ENCODE measurements at regions not wholly inside any gene's neighbourhood (a gene's known extent, or its start where the extent isn't known, plus 50 kb on each side); places are given as distances from the start of the nearest gene placed in this dataset.

GRCh38 chr6:126909493-126909892 lies 209.0 kb upstream of the RSPO3 start:
- TF ChIP-seq POLR2A (IDR thresholded peaks at IDR 0.05) = no peak
- TF ChIP-seq, protein P1, sequence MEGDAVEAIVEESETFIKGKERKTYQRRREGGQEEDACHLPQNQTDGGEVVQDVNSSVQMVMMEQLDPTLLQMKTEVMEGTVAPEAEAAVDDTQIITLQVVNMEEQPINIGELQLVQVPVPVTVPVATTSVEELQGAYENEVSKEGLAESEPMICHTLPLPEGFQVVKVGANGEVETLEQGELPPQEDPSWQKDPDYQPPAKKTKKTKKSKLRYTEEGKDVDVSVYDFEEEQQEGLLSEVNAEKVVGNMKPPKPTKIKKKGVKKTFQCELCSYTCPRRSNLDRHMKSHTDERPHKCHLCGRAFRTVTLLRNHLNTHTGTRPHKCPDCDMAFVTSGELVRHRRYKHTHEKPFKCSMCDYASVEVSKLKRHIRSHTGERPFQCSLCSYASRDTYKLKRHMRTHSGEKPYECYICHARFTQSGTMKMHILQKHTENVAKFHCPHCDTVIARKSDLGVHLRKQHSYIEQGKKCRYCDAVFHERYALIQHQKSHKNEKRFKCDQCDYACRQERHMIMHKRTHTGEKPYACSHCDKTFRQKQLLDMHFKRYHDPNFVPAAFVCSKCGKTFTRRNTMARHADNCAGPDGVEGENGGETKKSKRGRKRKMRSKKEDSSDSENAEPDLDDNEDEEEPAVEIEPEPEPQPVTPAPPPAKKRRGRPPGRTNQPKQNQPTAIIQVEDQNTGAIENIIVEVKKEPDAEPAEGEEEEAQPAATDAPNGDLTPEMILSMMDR (IDR thresholded peaks at IDR 0.05) = no peak
- Histone ChIP-seq H3K9me3 (no peaks in the 10 kb centered on the region), H3K27ac (no peak overlapping the region), H3K4me3 (no peak overlapping the region), H3K4me1 (no peaks in the 10 kb centered on the region), H3K27me3 (no peaks in the 10 kb centered on the region), H3K36me3 (replicated peaks in 1 of 2; ENCODE audit: insufficient read depth in 1 of 2, low read depth in 2 of 2) (no peaks in the 10 kb centered on the region)
- ATAC-seq (no peak), DNase-seq (no peak)
- 42 to 47% methylated on average over 3 of the region's 3 CpGs for WGBS, 2 donors
- intact Hi-C loops (cut with DNase I) = no loop called here

GRCh38 chr6:126913651-126914050 lies 204.8 kb upstream of the RSPO3 start:
- TF ChIP-seq, protein P1 (IDR thresholded peaks at IDR 0.05) = no peak
- TF ChIP-seq POLR2A (IDR thresholded peaks at IDR 0.05) = no peak
- H3K36me3 ChIP-seq (replicated peaks in 1 of 2; ENCODE audit: insufficient read depth in 1 of 2, low read depth in 2 of 2) = no peaks in the 10 kb centered on the region
- no peaks in the 10 kb centered on the region for H3K9me3 ChIP-seq
- no peaks in the 10 kb centered on the region for H3K27me3 ChIP-seq
- intact Hi-C loops (cut with DNase I) = no loop called here
- no peak for DNase-seq
- ATAC-seq = no peak
- no peak overlapping the region for H3K4me3 ChIP-seq
- H3K27ac ChIP-seq = no peak overlapping the region
- 13 to 32% methylated on average over 1 of the region's 1 CpG for WGBS, 2 donors
- H3K4me1 ChIP-seq = no peaks in the 10 kb centered on the region

DNA sequence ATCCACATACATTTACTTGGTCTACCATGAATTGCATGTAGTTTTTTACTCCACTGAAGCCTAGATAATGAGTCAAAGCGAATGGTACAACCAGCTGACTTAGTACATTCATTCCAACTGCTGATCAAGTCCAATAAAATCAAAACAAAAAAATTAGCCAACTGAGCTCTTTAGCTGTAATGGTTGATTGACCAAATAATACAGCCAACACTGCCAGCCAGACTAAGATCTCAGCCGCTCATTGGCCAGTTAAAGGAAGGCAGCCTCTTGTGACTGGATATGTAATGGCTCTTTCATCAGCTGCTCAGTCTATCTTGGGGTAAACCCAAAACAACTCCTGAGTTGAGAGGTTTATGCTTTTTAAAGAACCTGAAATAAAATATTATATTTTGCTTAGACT lies 204.3 kb upstream of the RSPO3 start:
- Histone ChIP-seq H3K9me3 (no peaks in the 10 kb centered on the region), H3K27me3 (no peaks in the 10 kb centered on the region), H3K4me3 (no peak overlapping the region), H3K27ac (no peak overlapping the region), H3K4me1 (no peaks in the 10 kb centered on the region), H3K36me3 (replicated peaks in 1 of 2; ENCODE audit: insufficient read depth in 1 of 2, low read depth in 2 of 2) (no peaks in the 10 kb centered on the region)
- intact Hi-C loops (cut with DNase I) = no loop called here
- WGBS, 2 donors = 71 to 82% methylated on average over 2 of the region's 2 CpGs
- DNase-seq (no peak), ATAC-seq (no peak)
- TF ChIP-seq, protein P1 (IDR thresholded peaks at IDR 0.05) = no peak
- no peak for TF ChIP-seq POLR2A (IDR thresholded peaks at IDR 0.05)

DNA sequence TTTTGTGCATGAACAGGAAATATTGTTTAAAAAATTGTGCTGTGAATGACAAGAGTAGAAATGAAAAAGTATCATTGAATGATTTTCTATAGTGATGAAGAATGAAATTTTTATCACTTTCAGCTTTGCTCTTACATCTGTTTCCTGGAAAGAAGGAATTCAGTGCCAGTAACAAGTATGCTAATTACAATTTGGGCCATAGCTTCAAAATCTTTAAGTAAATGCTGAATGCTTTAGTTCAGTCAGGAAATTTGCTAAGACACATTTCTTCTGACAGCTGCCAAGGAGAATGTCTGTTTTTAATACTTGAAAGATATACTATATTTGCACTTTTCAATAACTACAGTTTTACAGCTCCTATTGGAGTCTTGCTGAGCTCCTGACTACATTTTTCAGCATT lies 203.7 kb upstream of the RSPO3 start:
- H3K27ac ChIP-seq = no peak overlapping the region
- TF ChIP-seq POLR2A (IDR thresholded peaks at IDR 0.05) = no peak
- TF ChIP-seq, protein P1 (IDR thresholded peaks at IDR 0.05) = no peak
- no peak for DNase-seq

GRCh38 chr6:126919947-126920346 lies 198.5 kb upstream of the RSPO3 start:
- Histone ChIP-seq H3K27me3 (no peaks in the 10 kb centered on the region), H3K4me1 (no peaks in the 10 kb centered on the region), H3K27ac (no peak overlapping the region), H3K36me3 (replicated peaks in 1 of 2; ENCODE audit: insufficient read depth in 1 of 2, low read depth in 2 of 2) (no peaks in the 10 kb centered on the region), H3K9me3 (no peaks in the 10 kb centered on the region), H3K4me3 (no peak overlapping the region)
- ATAC-seq (peak; percentile 56), DNase-seq (peak in 1 of 4 donors; percentile 6)
- 31 to 46% methylated on average over 1 of the region's 1 CpG for WGBS, 2 donors
- no peak for TF ChIP-seq POLR2A (IDR thresholded peaks at IDR 0.05)
- TF ChIP-seq, protein P1 (IDR thresholded peaks at IDR 0.05) = no peak
- intact Hi-C loops (cut with DNase I) = no loop called here

More for the DNA sequence above, 203.7 kb upstream of the RSPO3 start:
- intact Hi-C loops (cut with DNase I) = no loop called here
- no peak for ATAC-seq
- Histone ChIP-seq H3K4me1 (no peaks in the 10 kb centered on the region), H3K4me3 (no peak overlapping the region), H3K27me3 (no peaks in the 10 kb centered on the region), H3K9me3 (no peaks in the 10 kb centered on the region), H3K36me3 (replicated peaks in 1 of 2; ENCODE audit: insufficient read depth in 1 of 2, low read depth in 2 of 2) (no peaks in the 10 kb centered on the region)

All from body of pancreas (tissue), 4 donors.